HL-60 (cell line): ENCODE measurements at regions not wholly inside any gene's neighbourhood (a gene's known extent, or its start where the extent isn't known, plus 50 kb on each side); places are given as distances from the start of the nearest gene placed in this dataset.
"Not testable (repeated sequence)": the region's sequence is repeated elsewhere in the genome, so short reads cannot be mapped to it uniquely, and the experiment has no call there.

Source experiments
- DNase-seq, 2 experiments: peaks; one replicate each; pipeline ENCODE4 v3.0.0-alpha.2; 2010 to 2020; ENCODE audit warnings: low read depth in 1 of 2, low spot score in 1 of 2
- H3K27ac ChIP-seq: fragments of 250-450 bp; sonication (Bioruptor Pico); replicated peaks from 2 replicates; pipeline ENCODE4 v1.5.1; 2020; ENCODE audit warnings: mild to moderate bottlenecking, moderate library complexity
- H3K27me3 ChIP-seq: fragments of 250-450 bp; sonication (Bioruptor Pico); 2 replicates; pipeline ENCODE4 v1.5.1; 2021; ENCODE audit warnings: mild to moderate bottlenecking, moderate library complexity; ENCODE audit not compliant: insufficient read depth, poor library complexity, severe bottlenecking
- H3K4me3 ChIP-seq: replicated peaks from 2 replicates; pipeline ENCODE4 v1.5.1; 2011; ENCODE audit warnings: mild to moderate bottlenecking, control low read depth, low read length; ENCODE audit not compliant: insufficient read depth
- CTCF ChIP-seq: IDR thresholded peaks from one replicate; pipeline ENCODE4 v1.5.1; 2011; ENCODE audit warnings: low read length, control low read depth, inconsistent platforms; ENCODE audit not compliant: insufficient read depth
- GABPA ChIP-seq: IDR thresholded peaks from 2 replicates; pipeline ENCODE4 v1.6.1; 2012; ENCODE audit warnings: low read depth
- POLR2AphosphoS5 ChIP-seq: IDR thresholded peaks from 2 replicates; pipeline ENCODE4 v1.6.1; 2012; ENCODE audit warnings: low read depth
- REST ChIP-seq: IDR thresholded peaks from 2 replicates; pipeline ENCODE4 v1.6.1; 2012; ENCODE audit warnings: low read depth; ENCODE audit not compliant: insufficient replicate concordance
- SPI1 ChIP-seq: IDR thresholded peaks from 2 replicates; pipeline ENCODE4 v1.6.1; 2012; ENCODE audit warnings: low read depth, mild to moderate bottlenecking, borderline replicate concordance

- Histone ChIP-seq H3K27me3 (no peaks in the 10 kb centered on the region), H3K4me3 (no peak overlapping the region), H3K27ac (no peak overlapping the region)
- TF ChIP-seq SPI1 (no peak), REST (no peak), CTCF (no peak), GABPA (no peak), POLR2AphosphoS5 (no peak)
- DNase-seq: no peak
These were observed 351.1 kb upstream of the CD180 start for GRCh38 chr5:67547682-67548081.

GRCh38 chr5:67544942-67545341 lies 348.3 kb upstream of the CD180 start:
- TF ChIP-seq SPI1: peak; percentile 85
- H3K4me3 ChIP-seq, H3K27me3 ChIP-seq, H3K27ac ChIP-seq: not testable (repeated sequence)
- peak; percentile 33 to 39 for DNase-seq

- Histone ChIP-seq H3K27ac (no peak overlapping the region), H3K27me3 (no peaks in the 10 kb centered on the region), H3K4me3 (no peak overlapping the region)
- TF ChIP-seq GABPA (no peak), CTCF (no peak), SPI1 (no peak), REST (no peak), POLR2AphosphoS5 (no peak)
- DNase-seq: no peak
These were observed 347.2 kb upstream of the CD180 start for GRCh38 chr5:67543720-67544270.

GRCh38 chr5:67542479-67542878 lies 345.9 kb upstream of the CD180 start:
- Histone ChIP-seq H3K27ac (no peak overlapping the region), H3K27me3 (no peaks in the 10 kb centered on the region), H3K4me3 (no peak overlapping the region)
- DNase-seq: peak; percentile 5 to 16
- TF ChIP-seq SPI1 (peak; percentile 65; the same call in 1 of the 2 replicates), POLR2AphosphoS5 (no peak)

GRCh38 chr5:67541875-67542274 lies 345.3 kb upstream of the CD180 start:
- no peak for TF ChIP-seq REST
- TF ChIP-seq SPI1: no peak
- no peak for TF ChIP-seq GABPA
- TF ChIP-seq CTCF: no peak
- TF ChIP-seq POLR2AphosphoS5: no peak

More at GRCh38 chr5:67541875-67542274, 345.3 kb upstream of the CD180 start:
- H3K4me3 ChIP-seq: no peak overlapping the region
- DNase-seq: no peak
- H3K27me3 ChIP-seq: no peaks in the 10 kb centered on the region
- no peak overlapping the region for H3K27ac ChIP-seq
